ENCODE measurements at regions not wholly inside any gene's neighbourhood (a gene's known extent, or its start where the extent isn't known, plus 50 kb on each side); places are given as distances from the start of the nearest gene placed in this dataset.

DNA sequence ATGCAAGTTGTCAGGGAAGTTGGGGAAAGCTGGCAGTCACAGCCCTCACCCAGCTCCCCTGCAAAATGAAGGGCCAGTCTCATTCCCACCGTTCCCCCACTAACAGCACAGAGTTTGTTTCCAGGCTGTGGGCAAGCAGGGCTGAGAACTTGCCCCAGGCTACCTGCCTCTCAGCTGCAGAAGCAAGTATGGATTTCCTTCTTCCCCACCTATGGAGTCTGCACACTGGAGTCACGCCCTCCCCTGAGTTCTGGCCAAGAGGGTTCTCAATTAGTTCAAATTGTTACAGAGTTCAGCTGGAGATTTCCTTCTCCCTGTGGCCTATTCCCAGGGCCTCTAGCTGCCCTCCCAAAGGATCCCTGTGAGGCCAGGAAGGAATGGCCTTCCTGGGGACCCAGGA lies 90.1 kb upstream of the ATP11B start:
- no peak for TF ChIP-seq POLR2AphosphoS5 (IDR thresholded peaks at IDR 0.05)
- TF ChIP-seq POLR2A (IDR thresholded peaks at IDR 0.05): no peak
- TF ChIP-seq, protein P1, sequence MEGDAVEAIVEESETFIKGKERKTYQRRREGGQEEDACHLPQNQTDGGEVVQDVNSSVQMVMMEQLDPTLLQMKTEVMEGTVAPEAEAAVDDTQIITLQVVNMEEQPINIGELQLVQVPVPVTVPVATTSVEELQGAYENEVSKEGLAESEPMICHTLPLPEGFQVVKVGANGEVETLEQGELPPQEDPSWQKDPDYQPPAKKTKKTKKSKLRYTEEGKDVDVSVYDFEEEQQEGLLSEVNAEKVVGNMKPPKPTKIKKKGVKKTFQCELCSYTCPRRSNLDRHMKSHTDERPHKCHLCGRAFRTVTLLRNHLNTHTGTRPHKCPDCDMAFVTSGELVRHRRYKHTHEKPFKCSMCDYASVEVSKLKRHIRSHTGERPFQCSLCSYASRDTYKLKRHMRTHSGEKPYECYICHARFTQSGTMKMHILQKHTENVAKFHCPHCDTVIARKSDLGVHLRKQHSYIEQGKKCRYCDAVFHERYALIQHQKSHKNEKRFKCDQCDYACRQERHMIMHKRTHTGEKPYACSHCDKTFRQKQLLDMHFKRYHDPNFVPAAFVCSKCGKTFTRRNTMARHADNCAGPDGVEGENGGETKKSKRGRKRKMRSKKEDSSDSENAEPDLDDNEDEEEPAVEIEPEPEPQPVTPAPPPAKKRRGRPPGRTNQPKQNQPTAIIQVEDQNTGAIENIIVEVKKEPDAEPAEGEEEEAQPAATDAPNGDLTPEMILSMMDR (IDR thresholded peaks at IDR 0.05): no peak
- TF ChIP-seq EP300 (IDR thresholded peaks at IDR 0.05): no peak
- 60% methylated on average over 2 of the region's 2 CpGs for WGBS
- no peak overlapping the region for H3K27ac ChIP-seq
- no peaks in the 10 kb centered on the region for H3K4me1 ChIP-seq
- H3K4me3 ChIP-seq: no peak overlapping the region
- H3K9me3 ChIP-seq: no peaks in the 10 kb centered on the region
- no peaks in the 10 kb centered on the region for H3K27me3 ChIP-seq
- H3K36me3 ChIP-seq: no peaks in the 10 kb centered on the region
- no peak for DNase-seq (ENCODE audit: low spot score in 2 of 2)

DNA sequence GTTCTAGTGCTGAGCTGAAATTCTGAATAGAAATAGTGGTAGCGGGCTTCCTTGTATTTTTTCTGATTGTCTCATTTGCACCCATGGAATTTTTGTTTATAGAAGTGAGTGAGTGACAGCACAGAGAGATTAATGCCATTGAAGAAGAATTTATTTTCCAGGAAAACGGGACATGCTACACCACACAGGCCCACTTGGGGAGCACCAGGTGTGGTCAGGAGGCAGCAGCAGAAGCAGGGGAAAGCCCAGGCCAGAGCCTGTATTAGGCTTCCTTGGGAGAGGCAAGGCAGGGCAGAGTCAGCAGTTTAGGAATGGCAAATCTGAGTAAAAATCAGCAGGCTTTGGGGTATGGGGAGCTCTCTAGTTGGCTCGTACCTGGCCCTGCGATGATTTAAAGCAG lies 88.4 kb upstream of the ATP11B start:
- no peaks in the 10 kb centered on the region for H3K36me3 ChIP-seq
- 77% methylated on average over 4 of the region's 4 CpGs for WGBS
- no peak overlapping the region for H3K27ac ChIP-seq
- no peaks in the 10 kb centered on the region for H3K9me3 ChIP-seq
- TF ChIP-seq POLR2A (IDR thresholded peaks at IDR 0.05) (no peak), POLR2AphosphoS5 (IDR thresholded peaks at IDR 0.05) (no peak), EP300 (IDR thresholded peaks at IDR 0.05) (no peak)
- TF ChIP-seq, protein P1 (IDR thresholded peaks at IDR 0.05): no peak
- no peaks in the 10 kb centered on the region for H3K4me1 ChIP-seq
- no peak overlapping the region for H3K4me3 ChIP-seq
- H3K27me3 ChIP-seq: no peaks in the 10 kb centered on the region
- no peak for DNase-seq (ENCODE audit: low spot score in 2 of 2)

DNA sequence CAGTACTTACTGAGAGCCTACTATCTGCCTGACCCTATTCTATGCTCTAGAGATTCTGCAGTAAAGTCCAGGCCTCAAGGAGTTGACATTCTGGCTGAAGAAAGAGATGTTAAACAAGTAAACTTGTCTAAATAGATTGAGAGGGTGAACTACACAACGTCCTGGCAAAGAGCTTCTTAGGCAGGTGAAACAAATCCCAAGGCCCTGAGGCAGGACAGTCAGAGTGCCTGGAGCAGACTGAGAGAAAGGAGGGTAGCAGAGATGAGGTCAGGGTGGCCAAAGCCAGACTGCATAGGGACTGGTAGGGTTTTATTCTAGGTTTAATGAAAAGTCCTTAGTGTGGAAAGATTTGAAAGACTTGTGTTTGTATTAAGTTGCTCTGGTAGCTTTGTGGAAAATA lies 84.5 kb upstream of the ATP11B start:
- DNase-seq (ENCODE audit: low spot score in 2 of 2): no peak
- H3K4me3 ChIP-seq: no peak overlapping the region
- H3K9me3 ChIP-seq: no peaks in the 10 kb centered on the region
- TF ChIP-seq POLR2A (IDR thresholded peaks at IDR 0.05) (no peak), EP300 (IDR thresholded peaks at IDR 0.05) (no peak), POLR2AphosphoS5 (IDR thresholded peaks at IDR 0.05) (no peak)
- TF ChIP-seq, protein P1 (IDR thresholded peaks at IDR 0.05): no peak
- H3K4me1 ChIP-seq: no peaks in the 10 kb centered on the region
- H3K36me3 ChIP-seq: no peaks in the 10 kb centered on the region
- H3K27me3 ChIP-seq: no peaks in the 10 kb centered on the region
- 46% methylated on average over 1 of the region's 1 CpG for whole genome bisulfite sequencing
- no peak overlapping the region for H3K27ac ChIP-seq

DNA sequence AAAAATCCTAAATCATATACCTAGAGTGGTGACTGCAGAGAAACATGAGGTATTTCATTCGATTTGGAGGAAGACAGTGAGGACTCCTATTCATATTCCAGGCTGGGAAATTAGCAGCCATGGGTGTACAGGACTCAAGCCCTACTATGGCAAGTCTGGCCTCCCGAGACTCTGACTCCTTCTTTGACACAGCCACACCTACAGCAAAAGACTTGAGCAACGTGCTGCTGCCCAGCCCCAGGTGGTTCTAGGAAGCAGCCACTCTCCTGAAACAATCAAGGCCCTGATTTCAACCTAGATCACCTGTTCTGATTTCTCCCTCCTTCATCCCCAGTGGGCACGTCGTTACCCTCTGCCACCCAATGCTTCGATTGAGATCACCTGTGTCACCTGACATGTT lies 84.0 kb upstream of the ATP11B start:
- Histone ChIP-seq H3K27me3 (no peaks in the 10 kb centered on the region), H3K4me1 (no peaks in the 10 kb centered on the region), H3K4me3 (no peak overlapping the region), H3K36me3 (no peaks in the 10 kb centered on the region), H3K9me3 (no peaks in the 10 kb centered on the region), H3K27ac (no peak overlapping the region)
- DNase-seq (ENCODE audit: low spot score in 2 of 2): no peak
- TF ChIP-seq EP300 (IDR thresholded peaks at IDR 0.05): no peak
- WGBS: 71% methylated on average over 6 of the region's 6 CpGs

DNA sequence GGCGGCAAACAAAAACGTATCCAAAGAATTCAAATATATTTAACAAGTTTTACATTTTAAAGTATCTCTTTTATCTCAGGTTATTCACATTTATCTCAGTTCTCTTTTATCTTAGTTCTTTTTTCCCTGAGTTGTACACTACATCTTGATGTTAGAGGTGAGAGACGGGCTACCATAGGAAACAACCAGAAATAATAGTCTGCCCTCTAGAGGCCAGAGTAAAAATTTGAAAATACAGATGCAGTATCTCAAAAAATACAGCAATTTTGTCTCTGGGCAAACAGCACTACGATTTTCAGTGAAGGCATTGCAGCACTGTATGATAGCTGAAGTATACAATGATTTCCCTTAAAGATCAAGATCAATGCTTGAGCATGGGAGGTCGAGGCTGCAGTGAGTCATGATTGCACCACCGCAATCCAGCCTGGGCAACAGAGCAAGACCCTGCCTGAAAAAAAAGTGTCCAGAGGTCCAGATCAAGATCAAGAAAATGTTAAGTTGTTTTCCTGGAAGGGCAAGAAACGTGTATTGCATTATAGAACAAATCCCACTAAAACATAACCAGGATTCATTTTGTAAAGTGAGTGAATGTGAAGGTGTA lies 82.6 kb upstream of the ATP11B start:
- Histone ChIP-seq H3K9me3 (no peaks in the 10 kb centered on the region), H3K36me3 (no peaks in the 10 kb centered on the region), H3K27ac (no peak overlapping the region), H3K4me1 (no peaks in the 10 kb centered on the region), H3K27me3 (no peaks in the 10 kb centered on the region), H3K4me3 (no peak overlapping the region)
- TF ChIP-seq, protein P1 (IDR thresholded peaks at IDR 0.05): peak in 1 of 2 donors; percentile 37
- no peak for TF ChIP-seq POLR2A (IDR thresholded peaks at IDR 0.05)
- DNase-seq (ENCODE audit: low spot score in 2 of 2): no peak
- WGBS: 39% methylated on average over 7 of the region's 7 CpGs

DNA sequence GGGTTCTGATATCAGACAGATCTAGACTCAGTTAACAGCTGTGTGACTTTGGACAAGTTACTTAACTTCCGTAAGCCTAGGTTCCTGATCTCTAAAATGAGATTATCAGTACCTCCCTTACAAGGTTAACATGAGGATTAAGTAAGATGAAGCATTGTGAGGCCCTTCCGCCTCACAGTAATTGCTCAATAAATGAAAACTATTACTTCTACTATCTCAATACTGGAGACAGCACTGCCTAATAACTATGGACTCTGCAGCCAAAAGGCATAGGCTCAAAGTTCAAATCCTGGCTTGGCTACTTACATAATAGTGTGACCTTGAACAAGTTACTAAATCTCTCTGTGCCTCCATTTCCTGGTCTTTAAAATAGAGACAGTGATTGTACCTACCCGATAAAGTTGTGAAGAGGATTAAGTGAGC lies 82.0 kb upstream of the ATP11B start:
- no peaks in the 10 kb centered on the region for H3K4me1 ChIP-seq
- H3K27ac ChIP-seq: no peak overlapping the region
- no peak for TF ChIP-seq POLR2A (IDR thresholded peaks at IDR 0.05)
- no peak for TF ChIP-seq POLR2AphosphoS5 (IDR thresholded peaks at IDR 0.05)
- TF ChIP-seq EP300 (IDR thresholded peaks at IDR 0.05): no peak
- TF ChIP-seq, protein P1 (IDR thresholded peaks at IDR 0.05): no peak

More for the DNA sequence above, 82.0 kb upstream of the ATP11B start:
- 85% methylated on average over 3 of the region's 3 CpGs for WGBS
- no peaks in the 10 kb centered on the region for H3K9me3 ChIP-seq
- H3K4me3 ChIP-seq: no peak overlapping the region
- H3K27me3 ChIP-seq: no peaks in the 10 kb centered on the region
- no peak for DNase-seq (ENCODE audit: low spot score in 2 of 2)
- no peaks in the 10 kb centered on the region for H3K36me3 ChIP-seq

Data from suprapubic skin (tissue), 4 donors.